Fibroblast of skin of left quadriceps (primary cell): ENCODE measurements at regions not wholly inside any gene's neighbourhood (a gene's known extent, or its start where the extent isn't known, plus 50 kb on each side); places are given as distances from the start of the nearest gene placed in this dataset.
A peak's percentile ranks its signal among the peaks of the same experiment; 100 is the strongest.

Experiments used
- DNase-seq, 2 experiments: peaks; one replicate each; pipeline ENCODE4 v3.0.0-alpha.2; 2013; ENCODE audit warnings: low read depth in 2 of 2

GRCh38 chr1:67614511-67614934 is 70.5 kb upstream of the GADD45A start:
- DNase-seq: no peak

DNA sequence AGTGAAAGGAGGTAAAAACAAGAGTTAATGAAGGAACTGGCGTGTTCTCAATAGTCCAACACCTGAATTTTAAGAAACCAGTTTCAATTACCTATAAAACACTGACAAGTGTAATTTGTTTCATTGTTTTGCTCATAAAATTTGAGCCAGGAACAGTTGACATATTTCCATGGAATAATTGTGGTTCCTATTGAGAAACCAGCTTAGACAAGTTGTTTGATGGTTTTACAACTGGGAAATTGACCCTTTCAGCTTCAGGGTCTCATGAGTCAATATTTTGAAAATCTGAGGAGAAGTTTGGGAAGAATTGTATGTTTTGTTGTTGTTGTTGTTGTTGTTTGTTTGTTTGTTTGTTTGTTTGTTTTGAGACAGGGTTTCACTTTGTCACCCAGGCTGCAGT is 69.1 kb upstream of the GADD45A start:
- DNase-seq: no peak

DNA sequence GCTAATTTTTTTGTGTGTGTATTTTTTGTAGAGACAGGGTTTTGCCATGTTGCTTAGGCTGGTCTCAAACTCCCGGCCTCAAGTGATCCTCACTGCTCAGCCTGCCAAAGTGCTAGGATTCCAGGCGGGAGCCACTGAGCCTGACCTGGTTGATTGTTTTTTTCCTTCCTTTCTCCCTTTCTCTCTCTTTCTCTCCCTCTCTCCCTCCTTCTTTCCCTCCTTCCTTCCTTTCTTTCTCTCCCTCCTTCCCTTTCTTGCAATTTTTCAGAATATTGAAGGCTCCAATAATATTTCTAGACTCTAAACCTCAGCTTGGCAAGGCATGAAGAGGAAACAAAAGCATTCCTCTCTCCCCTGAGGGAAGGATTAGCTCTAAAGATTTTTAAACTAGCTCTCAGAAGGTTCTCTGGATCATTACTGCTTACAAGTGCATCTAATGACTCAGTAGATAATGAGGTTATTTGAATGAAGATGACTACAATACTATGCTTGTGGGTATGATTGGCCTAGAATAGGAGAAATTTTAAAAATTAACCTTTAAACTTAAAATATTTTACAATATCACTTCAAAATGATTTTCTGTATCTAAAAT is 68.5 kb upstream of the GADD45A start:
- DNase-seq: no peak

DNA sequence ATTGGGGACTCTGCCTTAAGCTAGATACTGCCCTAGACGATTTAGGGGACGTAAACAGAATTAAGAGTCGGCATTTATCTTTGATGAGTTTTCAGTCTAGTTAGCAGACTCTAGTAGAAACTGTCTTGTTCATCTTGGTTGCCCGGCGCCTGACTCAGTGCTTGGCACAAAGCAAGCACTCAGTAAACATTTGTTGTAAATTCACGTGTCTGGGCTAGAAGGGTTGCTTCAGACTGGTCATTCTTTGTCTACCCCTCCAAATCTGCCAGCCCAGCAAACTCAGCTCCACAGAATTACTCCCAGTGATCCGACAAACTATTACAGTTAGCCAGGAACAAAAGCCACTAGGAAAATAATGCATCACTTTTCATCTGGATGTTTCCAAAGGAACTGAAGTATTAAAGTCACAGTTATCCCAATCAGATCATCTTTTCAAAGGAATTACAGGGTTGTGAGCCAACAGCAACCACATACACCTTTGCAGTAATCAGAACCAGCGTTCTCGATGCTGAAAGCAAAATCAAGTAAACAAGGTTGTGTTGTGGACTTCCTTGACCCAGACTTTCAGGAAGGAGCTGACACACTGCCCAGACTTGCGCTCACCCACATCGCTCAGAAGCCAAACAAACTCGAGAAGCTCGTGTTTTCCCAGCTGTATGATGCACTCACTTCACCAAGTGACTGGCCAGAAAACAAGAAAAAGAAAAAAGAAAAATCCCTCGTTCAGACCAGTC is 66.5 kb upstream of the GADD45A start:
- peak in 1 of 2 experiments; percentile 3 for DNase-seq

GRCh38 chr1:67619080-67619479 is 65.9 kb upstream of the GADD45A start:
- DNase-seq: no peak

GRCh38 chr1:67623906-67624305 is 61.1 kb upstream of the GADD45A start:
- no peak for DNase-seq

DNA sequence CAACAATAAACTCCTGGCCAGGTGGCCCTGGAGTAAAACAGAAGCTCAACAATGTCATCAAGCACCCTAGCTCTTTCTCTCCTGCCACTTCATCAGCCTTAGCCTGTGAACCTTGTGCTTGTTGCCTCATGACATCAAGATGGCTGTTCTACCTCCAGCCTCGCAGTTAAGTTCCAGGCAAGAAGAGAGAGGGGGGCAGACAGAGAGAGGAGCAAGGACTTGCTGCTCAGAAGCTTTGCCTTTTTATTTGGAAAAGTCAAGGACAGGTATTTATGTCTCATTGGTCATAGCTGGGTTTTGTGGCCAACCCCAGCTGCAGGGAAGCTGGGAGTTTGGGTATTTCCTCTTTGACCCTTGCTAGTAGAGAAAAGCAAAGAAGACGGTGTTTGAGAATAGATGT is 60.3 kb upstream of the GADD45A start:
- no peak for DNase-seq

GRCh38 chr1:67626090-67626860 is 58.7 kb upstream of the GADD45A start:
- DNase-seq: no peak

DNA sequence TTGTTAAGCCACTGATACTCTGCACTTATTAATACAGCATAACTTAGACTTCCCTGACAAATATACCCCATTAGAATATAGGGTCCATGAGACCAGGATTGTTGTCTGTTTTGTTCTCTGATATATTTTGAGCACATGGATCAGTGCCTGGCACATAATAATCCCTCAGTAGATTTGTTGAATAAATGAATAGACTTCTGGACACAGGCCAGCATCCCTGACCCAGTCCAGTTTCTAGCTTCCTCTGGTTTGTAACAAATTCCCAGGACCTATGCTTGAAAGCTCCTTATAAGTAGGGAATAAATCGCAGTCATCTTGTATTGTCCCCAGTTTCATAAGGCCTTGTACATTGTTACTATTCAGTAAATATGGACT is 58.2 kb upstream of the GADD45A start:
- no peak for DNase-seq

DNA sequence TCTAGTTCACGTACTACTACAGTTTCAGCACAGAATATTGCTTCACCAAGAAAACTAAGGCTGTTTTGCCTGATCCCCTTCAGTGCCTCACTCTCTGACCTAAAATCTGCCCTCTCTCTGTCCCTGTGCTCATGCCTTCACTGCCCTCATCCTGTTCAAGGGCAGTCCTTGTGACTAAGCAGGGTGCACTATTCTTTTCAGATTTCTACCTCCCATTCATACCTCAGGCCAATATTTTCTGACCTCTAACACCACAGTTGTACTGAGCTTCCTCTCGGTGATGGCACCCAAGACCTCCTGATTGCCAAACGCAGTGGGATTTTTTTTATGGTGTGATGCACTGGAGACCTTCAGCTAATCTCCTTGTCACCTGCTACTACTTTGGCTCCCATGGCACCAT is 57.7 kb upstream of the GADD45A start:
- DNase-seq: no peak

- DNase-seq: no peak
Observed at GRCh38 chr1:67627906-67628305, 57.1 kb upstream of the GADD45A start.

DNA sequence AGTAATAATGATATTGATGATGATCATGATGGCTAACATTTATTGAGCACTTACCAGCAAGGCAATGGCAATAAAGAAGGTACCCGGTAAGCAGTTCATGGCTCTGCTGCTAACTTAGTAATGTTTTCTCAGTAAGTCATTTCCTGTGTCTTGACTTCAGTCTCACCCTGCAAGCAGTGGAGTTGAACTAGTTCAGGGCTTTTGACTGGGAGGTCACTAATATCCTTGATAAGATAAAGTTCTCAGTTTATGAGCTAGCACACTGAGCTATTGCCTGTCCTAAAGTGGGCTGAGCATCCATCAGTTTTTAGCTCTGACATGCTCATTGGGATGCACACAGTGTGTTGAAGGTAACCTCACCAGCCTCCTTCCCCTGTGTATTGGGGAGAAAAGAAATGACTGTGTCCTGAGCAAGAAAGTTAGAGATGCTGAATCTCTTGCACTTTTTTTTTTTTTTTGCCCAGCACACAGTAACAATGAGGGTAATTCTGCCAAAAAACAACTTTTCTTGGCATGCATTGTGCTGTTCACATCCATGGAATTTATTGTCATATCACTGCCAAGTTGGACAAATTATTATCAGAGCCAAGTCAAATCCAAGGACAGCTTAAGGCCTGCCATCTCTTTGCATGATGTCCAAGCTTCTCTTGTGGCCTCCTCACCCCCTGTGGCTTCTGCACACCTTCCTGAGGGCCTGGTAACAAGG is 55.5 kb upstream of the GADD45A start:
- no peak for DNase-seq

DNA sequence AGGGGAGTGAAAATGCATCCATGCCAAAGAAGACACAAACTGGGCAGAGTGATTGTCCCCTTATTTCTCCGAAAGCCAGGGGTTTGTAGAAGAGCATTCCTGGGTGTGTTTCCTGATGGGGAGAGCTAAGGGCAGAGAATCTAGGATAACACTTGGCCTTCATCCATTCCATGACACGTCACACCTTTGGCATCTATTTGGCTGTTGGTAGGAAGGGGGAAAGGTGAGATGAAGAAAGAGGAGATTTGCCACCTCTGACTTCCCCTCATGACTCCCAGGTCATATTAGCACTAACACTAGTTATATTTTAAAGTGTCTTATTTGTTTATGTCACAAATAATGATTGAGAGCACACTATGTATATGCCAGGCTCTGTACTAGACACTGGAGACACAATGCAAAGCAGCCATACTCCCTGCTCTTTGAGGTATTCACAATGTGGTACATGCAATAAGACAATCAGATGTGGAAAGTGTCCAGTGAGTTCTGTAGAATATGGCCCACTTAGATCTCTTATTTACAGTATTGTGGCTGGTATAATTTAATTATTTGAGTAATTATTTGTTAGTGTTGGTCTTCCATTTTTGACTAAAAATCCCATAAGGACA is 54.5 kb upstream of the GADD45A start:
- no peak for DNase-seq

DNA sequence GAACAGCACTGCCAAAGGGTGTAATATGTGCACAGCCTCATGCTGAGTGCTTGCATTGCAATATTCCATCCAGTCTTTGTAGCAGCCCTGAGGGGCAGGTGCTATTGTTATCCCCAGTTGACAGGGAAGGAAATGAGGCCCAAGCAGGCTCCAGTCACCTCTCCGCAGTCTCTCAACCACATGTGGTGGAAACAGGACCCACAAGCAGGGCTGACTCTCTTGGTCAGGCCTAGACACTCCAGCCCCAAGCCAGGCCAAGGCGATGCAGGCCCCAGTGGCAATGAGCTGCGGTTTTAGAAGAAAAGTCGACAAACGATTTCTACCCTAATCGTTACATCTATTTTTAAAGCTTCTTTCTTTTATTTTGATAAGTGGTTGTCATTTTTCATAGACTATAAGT is 52.6 kb upstream of the GADD45A start:
- DNase-seq: no peak

DNA sequence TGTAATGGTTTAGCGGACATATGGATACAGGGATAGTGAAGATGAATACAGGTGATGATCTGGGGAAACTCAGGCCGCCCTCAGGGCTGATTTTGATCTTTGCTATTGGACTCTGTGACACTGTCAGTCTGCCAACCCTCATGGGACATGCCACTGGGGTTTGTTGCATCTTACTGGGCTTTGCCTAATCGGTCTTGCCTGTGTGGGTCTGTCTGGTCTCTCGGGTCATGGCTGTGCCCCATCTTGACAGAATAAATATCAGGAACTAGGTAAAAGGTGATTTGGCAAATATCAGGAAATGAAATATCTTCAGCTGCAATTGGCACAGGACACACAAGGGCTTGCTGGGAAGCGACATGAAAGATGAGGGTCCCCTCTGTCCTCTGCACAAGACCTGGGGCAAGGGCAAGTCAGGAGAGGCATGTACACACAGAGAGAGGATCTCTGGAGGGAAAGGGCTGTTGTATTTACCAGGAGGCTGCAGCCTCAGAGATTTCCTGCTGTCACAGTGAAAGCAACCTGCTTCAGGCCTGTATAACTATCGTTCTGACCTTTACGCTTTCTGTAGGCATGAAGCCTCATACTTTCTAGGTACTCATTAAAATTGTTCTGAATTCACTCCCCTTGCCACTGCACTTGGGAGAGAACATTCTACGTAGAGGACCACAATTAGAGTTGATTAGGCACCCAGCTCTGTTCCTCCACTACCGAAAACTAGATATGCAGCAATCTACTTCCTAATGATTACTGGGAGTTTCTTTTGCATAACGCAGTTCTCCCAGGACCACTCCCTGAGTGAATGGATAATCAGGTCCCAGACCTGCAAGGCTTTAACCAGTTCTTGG is 52.0 kb upstream of the GADD45A start:
- no peak for DNase-seq

- no peak for DNase-seq
Observed at GRCh38 chr1:67634396-67634935, 50.5 kb upstream of the GADD45A start.

- no peak for DNase-seq
Observed at GRCh38 chr1:67635055-67635809, 49.8 kb upstream of the GADD45A start.
